Motor neuron (in vitro differentiated cells): ENCODE measurements at regions not wholly inside any gene's neighbourhood (a gene's known extent, or its start where the extent isn't known, plus 50 kb on each side); places are given as distances from the start of the nearest gene placed in this dataset.

Experiments
- ATAC-seq, 8 experiments: fragments of 200-7000 bp; cut with Tn5 transposase; replicated peaks in 6 of 8; 2 replicates each; pipeline ENCODE4 v1.8.0; 2021; ENCODE audit warnings: mild to moderate bottlenecking in 8 of 8, moderate library complexity in 8 of 8
- H3K27ac ChIP-seq, 2 donors: fragments of 250-450 bp; sonication (Bioruptor Pico); 2 replicates each; pipeline ENCODE4 v1.9.0; 2021; ENCODE audit warnings: antibody characterized with exemption in 2 of 2, mild to moderate bottlenecking in 2 of 2, moderate library complexity in 1 of 2
- H3K4me1 ChIP-seq, 2 donors: fragments of 250-450 bp; sonication (Bioruptor Pico); replicated peaks in 1 of 2; 2 replicates each; pipeline ENCODE4 v1.6.1; 2021; ENCODE audit warnings: antibody characterized with exemption in 2 of 2, mild to moderate bottlenecking in 2 of 2, moderate library complexity in 1 of 2
- H3K4me3 ChIP-seq, 5 donors: fragments of 250-450 bp; sonication (Bioruptor Pico); 2 replicates each; pipeline ENCODE4 v1.9.0; 2021; ENCODE audit warnings: antibody characterized with exemption in 5 of 5, mild to moderate bottlenecking in 5 of 5, moderate library complexity in 4 of 5
- WGBS, 10 experiments: fragments of 450-650 bp; shearing (Covaris generic); methylation state at CpG; one replicate each; pipeline ENCODE4 v1.0.0; 2022; 5-methylcytosine and 5-hydroxymethylcytosine counted together
- in situ Hi-C, 9 experiments: fragments of 400-800 bp; cut with MboI; loops; one replicate each; pipeline ENCODE4 v1.15.0; 2021; ENCODE audit warnings: low sequenced_read_pairs in 9 of 9, low pct_unique_long_range_greater_than_20kb in 2 of 9; ENCODE audit not compliant: unreplicated experiment in 9 of 9

- Histone ChIP-seq H3K4me3 (no peak overlapping the region), H3K4me1 (peaks cover 25 to 28% of the 10 kb centered on the region in 2 donors), H3K27ac (peak overlapping the region; percentile 38 to 44)
- in situ Hi-C loops = loop anchor here in 1 of 9 experiments (25.0 kb wide), 1 partner anchor 387 kb away; no protein-coding TSS in a partner anchor
- ATAC-seq = peak in 5 of 8 experiments; percentile 77 to 86 (median 85)
- 54 to 95% (median 75%) methylated on average over 3 to 15 of the region's 15 CpGs for WGBS, 10 experiments
Observed at GRCh38 chr6:140050101-140050995, 675.9 kb upstream of the CITED2 start.

DNA sequence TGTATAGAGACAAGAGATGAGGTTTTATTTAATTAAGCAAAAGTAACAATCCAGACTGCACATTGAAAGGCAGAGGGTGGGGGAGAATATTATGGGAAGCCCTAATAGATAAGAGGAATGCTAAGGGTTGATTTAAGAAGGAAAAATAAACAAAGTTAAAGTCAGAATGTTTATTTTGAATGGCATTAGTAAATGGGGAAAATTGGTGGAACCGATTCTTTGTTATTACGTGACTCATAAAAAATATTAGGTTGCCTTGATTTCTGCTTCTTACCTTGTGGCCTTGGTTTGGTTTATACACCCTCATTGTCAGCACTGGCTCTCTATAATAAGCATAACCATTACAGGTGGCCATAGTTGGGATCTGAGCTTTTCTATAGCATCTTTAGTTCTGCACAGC is 674.8 kb upstream of the CITED2 start:
- Histone ChIP-seq H3K4me1 (peaks cover 25 to 30% of the 10 kb centered on the region in 2 donors), H3K27ac (no peak overlapping the region), H3K4me3 (no peak overlapping the region)
- in situ Hi-C loops = no loop called here
- no peak for ATAC-seq
- 86 to 100% (median 92%) methylated on average over 2 of the region's 2 CpGs; no CpG with 5 or more reads in 1 of the 10 experiments for WGBS, 10 experiments

DNA sequence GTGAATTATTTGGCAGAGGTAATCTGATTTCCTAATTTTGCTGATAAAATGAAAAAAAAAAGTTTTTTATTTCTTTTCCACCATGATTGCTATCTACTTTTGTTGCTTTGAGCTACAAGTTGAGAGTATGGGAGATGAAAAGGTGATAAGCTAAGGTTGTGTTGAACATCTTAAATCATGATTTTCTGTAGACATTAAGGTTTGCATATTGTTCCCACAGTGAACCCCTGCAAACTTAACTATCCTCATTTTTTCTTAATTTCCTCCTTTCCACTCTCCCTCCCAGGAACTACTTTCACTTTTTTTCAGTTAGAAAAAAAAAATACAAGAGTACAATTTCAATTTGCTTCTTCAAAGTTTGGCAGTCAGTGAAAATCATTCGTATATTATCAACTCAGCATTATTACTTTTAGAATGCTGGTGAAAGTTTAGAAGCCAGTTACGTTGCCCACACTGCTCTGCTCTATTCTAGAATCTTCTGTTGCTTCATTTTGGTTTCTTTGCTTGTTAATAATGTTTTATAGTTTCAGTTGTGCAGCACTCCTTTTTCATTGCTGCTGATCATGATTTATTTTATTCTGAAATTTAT is 673.8 kb upstream of the CITED2 start:
- 33 to 100% (median 62%) methylated on average over 1 to 2 of the region's 2 CpGs for WGBS, 10 experiments

GRCh38 chr6:140047321-140047720 is 672.9 kb upstream of the CITED2 start:
- in situ Hi-C loops = no loop called here

More for the DNA sequence above, 673.8 kb upstream of the CITED2 start:
- H3K4me3 ChIP-seq = no peak overlapping the region
- no peak overlapping the region for H3K27ac ChIP-seq
- in situ Hi-C loops = no loop called here
- H3K4me1 ChIP-seq = peaks cover 25 to 39% of the 10 kb centered on the region in 2 donors
- ATAC-seq = no peak

DNA sequence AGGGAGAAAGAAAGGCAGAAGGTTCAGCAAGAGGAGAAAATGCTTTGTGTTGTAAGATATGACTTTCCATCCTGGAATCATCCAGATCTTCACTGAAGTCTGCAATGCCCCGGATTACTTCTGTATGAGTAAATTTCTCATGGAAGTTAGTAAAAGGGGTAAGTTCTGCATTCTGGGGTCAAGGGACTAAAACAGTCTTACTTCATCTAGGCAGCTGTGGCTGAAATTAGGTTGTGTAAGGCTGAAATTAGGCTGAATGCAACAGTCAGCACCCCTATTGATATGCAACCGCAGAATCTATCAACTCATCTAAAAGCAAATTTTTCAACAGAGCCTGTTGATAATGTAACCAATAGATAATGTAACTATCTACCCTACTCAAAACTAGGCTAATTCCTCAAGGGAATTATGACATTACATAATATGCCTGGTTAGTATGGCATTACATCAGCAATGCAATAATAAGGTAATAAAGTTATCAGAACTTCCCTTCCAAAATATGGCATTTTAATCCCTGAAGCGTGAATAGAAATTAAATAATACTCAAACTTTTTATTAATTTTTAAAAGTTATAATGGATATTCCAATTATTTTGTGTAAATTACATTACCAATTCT is 671.7 kb upstream of the CITED2 start:
- H3K4me3 ChIP-seq = no peak overlapping the region
- H3K27ac ChIP-seq = no peak overlapping the region
- ATAC-seq = no peak
- in situ Hi-C loops = no loop called here
- H3K4me1 ChIP-seq = peaks cover 17 to 45% of the 10 kb centered on the region in 2 donors
- 64 to 100% (median 90%) methylated on average over 1 to 3 of the region's 3 CpGs for WGBS, 10 experiments

More at GRCh38 chr6:140047321-140047720, 672.9 kb upstream of the CITED2 start:
- no peak for ATAC-seq
- 11 to 100% (median 91%) methylated on average over 1 of the region's 1 CpG; no CpG with 5 or more reads in 5 of the 10 experiments for WGBS, 10 experiments
- Histone ChIP-seq H3K27ac (no peak overlapping the region), H3K4me3 (no peak overlapping the region), H3K4me1 (peaks cover 23 to 47% of the 10 kb centered on the region in 2 donors)

GRCh38 chr6:140045116-140045515 is 670.7 kb upstream of the CITED2 start:
- in situ Hi-C loops = no loop called here
- 83 to 100% (median 100%) methylated on average over 1 of the region's 1 CpG; no CpG with 5 or more reads in 5 of the 10 experiments for WGBS, 10 experiments
- no peak overlapping the region for H3K27ac ChIP-seq

DNA sequence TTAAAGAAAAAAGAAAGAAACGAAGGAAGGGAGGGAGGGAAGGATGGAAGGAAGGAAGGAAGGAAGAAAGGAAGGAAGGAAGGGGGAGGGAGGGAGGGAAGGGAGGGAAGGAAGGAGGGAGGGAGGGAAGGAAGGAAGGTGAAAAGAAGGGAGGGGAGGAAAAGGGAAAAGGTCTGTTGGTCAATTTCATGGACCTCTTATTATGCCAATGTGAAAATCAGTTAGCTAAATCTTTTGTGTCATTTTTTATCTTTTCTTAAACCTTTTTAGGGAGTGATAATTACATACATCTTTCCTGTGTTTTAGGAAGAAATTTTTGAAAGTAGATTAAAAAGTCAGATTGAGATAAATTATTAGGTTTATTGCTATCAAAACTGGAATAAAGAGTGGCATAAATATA is 670.2 kb upstream of the CITED2 start:
- no peak overlapping the region for H3K4me3 ChIP-seq
- H3K4me1 ChIP-seq = peaks cover 4 to 31% of the 10 kb centered on the region in 2 donors
- no peak for ATAC-seq
- H3K27ac ChIP-seq = no peak overlapping the region
- in situ Hi-C loops = no loop called here
- 67 to 100% (median 100%) methylated on average over 1 of the region's 1 CpG; no CpG with 5 or more reads in 7 of the 10 experiments for WGBS, 10 experiments

More at GRCh38 chr6:140045116-140045515, 670.7 kb upstream of the CITED2 start:
- ATAC-seq = no peak
- H3K4me3 ChIP-seq = no peak overlapping the region
- peaks cover 9 to 35% of the 10 kb centered on the region in 2 donors for H3K4me1 ChIP-seq

GRCh38 chr6:140043762-140044378 is 669.4 kb upstream of the CITED2 start:
- ATAC-seq = peak in 5 of 8 experiments; percentile 57 to 71 (median 66)
- in situ Hi-C loops = no loop called here
- no peak overlapping the region for H3K4me3 ChIP-seq
- no peak overlapping the region for H3K27ac ChIP-seq
- WGBS, 10 experiments = 62 to 88% (median 69%) methylated on average over 1 to 2 of the region's 2 CpGs; no CpG with 5 or more reads in 3 of the 10 experiments
- peaks cover 4 to 31% of the 10 kb centered on the region in 2 donors for H3K4me1 ChIP-seq

DNA sequence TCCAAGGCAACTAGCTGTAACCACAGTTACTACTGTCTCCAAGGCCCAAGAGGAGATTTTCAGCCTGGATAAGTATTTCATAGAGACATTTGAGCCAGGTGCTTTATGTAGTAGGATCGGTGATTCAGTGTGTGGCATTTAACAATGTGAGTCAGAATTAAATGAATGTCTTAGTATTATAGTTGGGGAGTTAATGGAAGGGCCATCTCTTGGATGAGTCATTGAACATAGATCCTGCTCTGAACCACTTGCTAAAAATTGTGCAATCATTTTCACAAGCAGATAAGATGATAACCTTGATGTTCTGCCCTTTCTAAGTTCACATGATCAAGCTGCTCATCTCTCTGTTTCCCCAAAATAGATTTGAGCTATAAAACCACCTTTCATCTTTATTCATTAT is 668.9 kb upstream of the CITED2 start:
- no peak overlapping the region for H3K4me3 ChIP-seq
- WGBS, 10 experiments = 0 to 60% (median 33%) methylated on average over 1 of the region's 1 CpG; no CpG with 5 or more reads in 1 of the 10 experiments
- in situ Hi-C loops = no loop called here
- peaks cover 4 to 31% of the 10 kb centered on the region in 2 donors for H3K4me1 ChIP-seq
- ATAC-seq = peak in 7 of 8 experiments; percentile 86 to 91 (median 87)
- no peak overlapping the region for H3K27ac ChIP-seq

DNA sequence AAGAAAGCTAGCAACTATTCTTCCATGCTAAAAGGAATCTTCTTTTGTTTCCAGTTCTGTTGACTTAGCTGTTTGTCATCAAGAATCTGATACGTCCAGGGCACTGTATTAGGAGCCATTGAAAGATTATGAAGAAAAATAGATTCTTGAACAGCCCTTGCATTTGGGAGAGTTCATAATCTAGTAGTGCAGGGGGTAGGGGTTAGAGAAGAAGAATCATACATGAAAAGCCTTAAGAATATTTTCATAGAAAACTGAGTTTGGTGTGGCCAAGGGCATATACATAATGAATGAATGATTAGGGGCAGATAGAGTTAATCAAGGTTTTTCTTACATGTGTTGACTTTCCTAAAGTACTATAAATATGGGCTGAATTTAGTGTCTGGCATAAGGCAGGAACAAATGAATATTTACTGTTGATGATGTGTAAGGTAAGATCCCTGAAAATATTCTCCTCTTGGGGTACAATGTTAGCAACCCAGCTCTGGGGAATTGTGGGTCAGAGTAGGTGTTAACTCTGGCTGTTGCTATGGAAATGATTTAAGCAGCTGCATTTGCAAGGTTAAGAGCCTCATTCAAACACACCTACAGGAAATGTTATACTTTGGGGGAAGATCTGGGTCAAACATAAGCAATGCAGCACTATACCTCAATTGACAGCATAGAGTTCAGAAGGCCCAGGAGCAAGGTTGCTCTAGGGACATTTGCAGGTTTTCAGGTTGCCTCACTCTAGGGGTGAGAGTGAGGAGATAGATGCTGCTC is 667.3 kb upstream of the CITED2 start:
- 50 to 100% (median 86%) methylated on average over 1 of the region's 1 CpG; no CpG with 5 or more reads in 1 of the 10 experiments for WGBS, 10 experiments
- no peak overlapping the region for H3K4me3 ChIP-seq
- peak in 5 of 8 experiments; percentile 24 to 57 (median 32) for ATAC-seq
- in situ Hi-C loops = no loop called here
- H3K4me1 ChIP-seq = peaks cover 4 to 31% of the 10 kb centered on the region in 2 donors
- H3K27ac ChIP-seq = no peak overlapping the region

- ATAC-seq = no peak
- H3K4me3 ChIP-seq = no peak overlapping the region
- no peak overlapping the region for H3K27ac ChIP-seq
- in situ Hi-C loops = no loop called here
- peaks cover 4 to 31% of the 10 kb centered on the region in 2 donors for H3K4me1 ChIP-seq
Observed at GRCh38 chr6:140041056-140041455, 666.6 kb upstream of the CITED2 start.

DNA sequence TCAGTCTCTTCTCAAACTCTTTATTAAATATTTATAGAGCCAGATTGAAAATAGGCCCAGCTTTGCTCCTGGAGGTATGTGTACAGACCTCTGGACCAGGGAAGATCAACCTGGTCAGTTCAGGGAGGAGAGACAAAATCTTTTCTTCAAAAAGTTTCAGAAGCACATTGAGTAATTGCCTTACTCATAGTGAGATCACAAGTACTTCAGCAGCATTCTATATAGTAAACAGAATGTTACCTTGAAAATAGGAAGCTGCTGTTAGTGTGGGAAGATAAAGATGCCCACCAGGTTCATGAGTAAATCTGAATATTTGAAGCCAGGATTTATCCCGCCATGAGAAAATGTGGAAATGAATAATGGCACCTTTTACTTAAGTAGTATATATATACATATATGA is 665.9 kb upstream of the CITED2 start:
- Histone ChIP-seq H3K4me1 (peaks cover 4 to 31% of the 10 kb centered on the region in 2 donors), H3K27ac (no peak overlapping the region), H3K4me3 (no peak overlapping the region)
- in situ Hi-C loops = no loop called here
- 71 to 100% (median 100%) methylated on average over 1 of the region's 1 CpG; no CpG with 5 or more reads in 3 of the 10 experiments for WGBS, 10 experiments
- no peak for ATAC-seq
